ENCODE measurements at regions not wholly inside any gene's neighbourhood (a gene's known extent, or its start where the extent isn't known, plus 50 kb on each side); places are given as distances from the start of the nearest gene placed in this dataset.
A peak's percentile ranks its signal among the peaks of the same experiment; 100 is the strongest.

GRCh38 chr2:120856421-120856862 is 120.8 kb downstream of the GLI2 start:
- Histone ChIP-seq H3K4me2 (ENCODE audit: low read depth, low read length) (no peak overlapping the region), H3K4me3 (replicated peaks in 1 of 3; ENCODE audit: insufficient read depth in 1 of 3, low read depth in 2 of 3, low read length in 3 of 3) (no peak overlapping the region), H4K20me1 (ENCODE audit: insufficient read depth, low read length) (no peaks in the 10 kb centered on the region), H3K27me3 (ENCODE audit: control insufficient read depth in 1 of 2, insufficient read depth in 2 of 2, low read length in 2 of 2) (peaks cover 5 to 79% of the 10 kb centered on the region in 2 experiments; a peak in 4 of 5 replicates), H2AFZ (ENCODE audit: low read length) (no peak overlapping the region), H3K36me3 (replicated peaks in 1 of 2; ENCODE audit: control insufficient read depth in 1 of 2, insufficient read depth in 2 of 2, low read length in 2 of 2) (no peaks in the 10 kb centered on the region), H3K4me1 (ENCODE audit: insufficient read depth, low read length) (no peaks in the 10 kb centered on the region), H3K9me3 (ENCODE audit: low read length) (no peaks in the 10 kb centered on the region), H3K27ac (ENCODE audit: extremely low read length, insufficient read depth, low read length) (no peak overlapping the region), H3K9ac (ENCODE audit: insufficient read depth, low read depth, low read length) (no peak overlapping the region), H3K79me2 (ENCODE audit: insufficient read depth, low read length) (no peaks in the 10 kb centered on the region)
- in situ Hi-C loops (cut with HindIII; ENCODE audit: extremely low pct_ligation_motif_present, low pct_unique_long_range_greater_than_20kb): no loop called here
- WGBS (ENCODE audit: low lambda C conversion rate): 12% methylated on average over 8 of the region's 13 CpGs
- BruUV-seq (replicated peaks): no TSS peak
- ATAC-seq (peak; percentile 70), DNase-seq (ENCODE audit: low spot score) (no peak), FAIRE-seq (no peak)
- intact Hi-C loops (cut with micrococcal nuclease; ENCODE audit: unreplicated experiment): no loop called here
- TF ChIP-seq ELF4 (CRISPR knock-in tag; IDR thresholded peaks at IDR 0.05; ENCODE audit: borderline replicate concordance): no peak
- no peak for TF ChIP-seq TOE1 (CRISPR knock-in tag; IDR thresholded peaks at IDR 0.05)
- no peak for TF ChIP-seq ZMYM2 (CRISPR knock-in tag; IDR thresholded peaks at IDR 0.05)
- no peak for TF ChIP-seq RAD21 (CRISPR knock-in tag; IDR thresholded peaks at IDR 0.05)
- TF ChIP-seq NR3C1 (CRISPR knock-in tag; IDR thresholded peaks at IDR 0.05): no peak
- TF ChIP-seq ZNF333 (CRISPR knock-in tag; IDR thresholded peaks at IDR 0.05; ENCODE audit: borderline replicate concordance): no peak
- no peak for TF ChIP-seq SNAPC2 (CRISPR knock-in tag; IDR thresholded peaks at IDR 0.05)
- no peak for TF ChIP-seq ZNF510 (CRISPR knock-in tag; IDR thresholded peaks at IDR 0.05; ENCODE audit: low read depth)
- TF ChIP-seq FOSL1 (CRISPR knock-in tag; IDR thresholded peaks at IDR 0.05; ENCODE audit: borderline replicate concordance): no peak
- no peak for TF ChIP-seq PLRG1 (conservative IDR thresholded peaks at IDR 0.05)
- TF ChIP-seq HCFC1 (IDR thresholded peaks at IDR 0.05; ENCODE audit: low read depth, low read length): no peak
- TF ChIP-seq ZFP1 (CRISPR knock-in tag; IDR thresholded peaks at IDR 0.05): no peak
- no peak for TF ChIP-seq ZNF678 (CRISPR knock-in tag; IDR thresholded peaks at IDR 0.05)
- no peak for TF ChIP-seq RBFOX2 (IDR thresholded peaks at IDR 0.05; ENCODE audit: low read depth, low read length)
- ChIA-PET POLR2A (no interaction called here), CTCF (ENCODE audit: low intra/inter-chr PET ratio, low total read pairs) (no interaction called here)

Measured in HepG2 (cell line).